Testis (tissue), 2 donors: ENCODE measurements at regions not wholly inside any gene's neighbourhood (a gene's known extent, or its start where the extent isn't known, plus 50 kb on each side); places are given as distances from the start of the nearest gene placed in this dataset.
A peak's percentile ranks its signal among the peaks of the same experiment; 100 is the strongest.

ENCODE experiments used
- DNase-seq: peaks from one replicate; pipeline ENCODE4 v3.0.0-alpha.2; 2019
- H3K27ac ChIP-seq, 2 donors: fragments of 200-600 bp; sonication (generic); one replicate each; pipeline ENCODE4 v1.5.1; 2019
- H3K27me3 ChIP-seq: fragments of 200-600 bp; sonication (generic); one replicate; pipeline ENCODE4 v1.5.1; 2019
- H3K36me3 ChIP-seq: fragments of 200-600 bp; sonication (generic); one replicate; pipeline ENCODE4 v1.5.1; 2017; ENCODE audit warnings: low read depth; ENCODE audit errors: missing control alignments
- H3K4me1 ChIP-seq: fragments of 200-600 bp; sonication (generic); one replicate; pipeline ENCODE4 v1.5.1; 2019
- H3K4me3 ChIP-seq, 2 donors: fragments of 200-600 bp; sonication (generic); one replicate each; pipeline ENCODE4 v1.5.1; 2017 to 2019
- H3K9me3 ChIP-seq: fragments of 200-600 bp; sonication (generic); one replicate; pipeline ENCODE4 v1.5.1; 2017
- POLR2A ChIP-seq: fragments of 450-650 bp; IDR thresholded peaks from one replicate; pipeline ENCODE4 v1.6.1; 2017; ENCODE audit warnings: antibody characterized with exemption, mild to moderate bottlenecking, moderate library complexity
- WGBS, 2 donors: methylation state at CpG; one replicate each; pipeline ENCODE4 v1.1.5; 2018; 5-methylcytosine and 5-hydroxymethylcytosine counted together
- intact Hi-C: fragments of 100-400 bp; cut with DNase I; formaldehyde crosslinking; loops from one replicate; pipeline ENCODE4 v1.15.1; 2023; ENCODE audit warnings: low total_unique reads
- TF ChIP-seq, protein P1 (sequence below), 3 experiments: fragments of 450-650 bp in 2 of 3; fragments of 200-600 bp in 1 of 3; sonication (generic) in 1 of 3; IDR thresholded peaks; one replicate each; pipeline ENCODE4 v1.5.1; 2016 to 2019; ENCODE audit warnings: antibody characterized with exemption in 3 of 3, mild to moderate bottlenecking in 2 of 3, moderate library complexity in 1 of 3

DNA sequence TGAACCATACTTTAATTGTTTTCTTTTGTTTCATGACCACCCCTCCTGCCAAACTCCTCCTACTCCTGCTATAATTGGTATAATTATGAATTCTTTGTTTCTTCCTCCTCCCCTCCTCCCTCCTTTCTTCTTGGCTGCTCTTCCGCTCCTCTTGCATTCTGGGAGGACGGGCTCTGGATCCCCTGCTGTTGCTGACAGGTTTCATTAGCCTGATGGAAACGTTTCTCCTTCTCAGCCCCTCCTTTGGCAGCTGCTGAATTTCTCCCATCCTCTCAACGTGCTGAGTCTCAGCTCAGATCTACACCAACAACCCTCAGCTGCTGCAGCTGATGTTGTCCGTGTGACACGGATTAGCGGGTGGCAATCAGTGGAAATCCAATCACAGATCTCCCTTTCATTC, 97.1 kb upstream of the UBAC2 start:
- intact Hi-C loops = no loop called here
- 36 to 39% methylated on average over 7 of the region's 7 CpGs for WGBS, 2 donors

DNA sequence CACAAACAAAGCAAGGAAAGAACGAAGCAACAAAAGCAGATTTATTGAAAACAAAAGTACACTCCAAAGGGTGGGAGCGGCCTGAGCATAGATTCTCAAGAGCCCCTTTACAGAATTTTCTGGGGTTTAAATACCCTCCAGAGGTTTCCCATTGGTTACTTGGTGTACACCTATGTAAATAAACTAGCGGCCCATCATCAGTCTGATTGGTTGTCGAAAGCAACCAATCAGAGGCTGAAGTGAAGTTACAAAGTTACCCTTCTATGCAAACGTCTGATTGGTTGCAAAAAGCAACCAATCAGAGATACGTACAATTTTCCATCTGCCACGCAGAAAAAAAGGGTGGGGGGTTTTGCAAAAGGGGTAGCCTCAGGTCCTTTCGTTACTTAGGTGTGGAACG, 96.3 kb upstream of the UBAC2 start:
- peak; percentile 68 for DNase-seq
- H3K9me3 ChIP-seq = no peaks in the 10 kb centered on the region
- no peaks in the 10 kb centered on the region for H3K27me3 ChIP-seq
- 61 to 65% methylated on average over 9 of the region's 9 CpGs for WGBS, 2 donors
- no peaks in the 10 kb centered on the region for H3K4me1 ChIP-seq
- no peaks in the 10 kb centered on the region for H3K36me3 ChIP-seq
- TF ChIP-seq, protein P1, sequence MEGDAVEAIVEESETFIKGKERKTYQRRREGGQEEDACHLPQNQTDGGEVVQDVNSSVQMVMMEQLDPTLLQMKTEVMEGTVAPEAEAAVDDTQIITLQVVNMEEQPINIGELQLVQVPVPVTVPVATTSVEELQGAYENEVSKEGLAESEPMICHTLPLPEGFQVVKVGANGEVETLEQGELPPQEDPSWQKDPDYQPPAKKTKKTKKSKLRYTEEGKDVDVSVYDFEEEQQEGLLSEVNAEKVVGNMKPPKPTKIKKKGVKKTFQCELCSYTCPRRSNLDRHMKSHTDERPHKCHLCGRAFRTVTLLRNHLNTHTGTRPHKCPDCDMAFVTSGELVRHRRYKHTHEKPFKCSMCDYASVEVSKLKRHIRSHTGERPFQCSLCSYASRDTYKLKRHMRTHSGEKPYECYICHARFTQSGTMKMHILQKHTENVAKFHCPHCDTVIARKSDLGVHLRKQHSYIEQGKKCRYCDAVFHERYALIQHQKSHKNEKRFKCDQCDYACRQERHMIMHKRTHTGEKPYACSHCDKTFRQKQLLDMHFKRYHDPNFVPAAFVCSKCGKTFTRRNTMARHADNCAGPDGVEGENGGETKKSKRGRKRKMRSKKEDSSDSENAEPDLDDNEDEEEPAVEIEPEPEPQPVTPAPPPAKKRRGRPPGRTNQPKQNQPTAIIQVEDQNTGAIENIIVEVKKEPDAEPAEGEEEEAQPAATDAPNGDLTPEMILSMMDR (IDR thresholded peaks at IDR 0.05) = no peak
- no peak overlapping the region for H3K27ac ChIP-seq
- intact Hi-C loops = no loop called here
- H3K4me3 ChIP-seq = peak overlapping the region in 1 of 2 donors; percentile 2

More for the DNA sequence above, 97.1 kb upstream of the UBAC2 start:
- no peak overlapping the region for H3K4me3 ChIP-seq
- H3K36me3 ChIP-seq = no peaks in the 10 kb centered on the region
- H3K27me3 ChIP-seq = no peaks in the 10 kb centered on the region
- TF ChIP-seq, protein P1 (IDR thresholded peaks at IDR 0.05) = no peak
- TF ChIP-seq POLR2A = no peak
- no peak for DNase-seq
- H3K9me3 ChIP-seq = no peaks in the 10 kb centered on the region
- no peak overlapping the region for H3K27ac ChIP-seq
- H3K4me1 ChIP-seq = no peaks in the 10 kb centered on the region

DNA sequence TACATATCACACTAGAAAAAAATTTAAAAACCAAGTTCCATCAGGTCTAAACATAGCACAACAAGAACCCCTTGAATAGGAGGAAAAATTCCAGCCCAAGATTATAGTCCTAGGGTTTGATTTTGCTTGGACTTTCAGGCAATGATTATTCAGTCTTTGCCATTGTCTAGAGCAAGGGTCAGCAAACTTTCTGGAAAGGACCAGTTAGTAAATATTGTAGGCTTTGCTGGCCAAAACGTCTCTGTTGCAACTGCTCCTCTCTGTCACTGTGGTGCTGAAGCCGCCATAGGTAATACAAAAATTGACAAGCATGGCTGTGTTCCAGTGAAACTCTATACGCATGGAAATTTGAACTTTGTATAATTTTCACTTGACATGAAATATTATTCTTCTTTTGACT, 95.5 kb upstream of the UBAC2 start:
- Histone ChIP-seq H3K4me3 (no peak overlapping the region), H3K4me1 (no peaks in the 10 kb centered on the region), H3K27me3 (no peaks in the 10 kb centered on the region), H3K36me3 (no peaks in the 10 kb centered on the region), H3K9me3 (no peaks in the 10 kb centered on the region), H3K27ac (no peak overlapping the region)
- intact Hi-C loops = no loop called here
- 69 to 77% methylated on average over 3 of the region's 3 CpGs for WGBS, 2 donors
- no peak for DNase-seq
- no peak for TF ChIP-seq POLR2A
- TF ChIP-seq, protein P1 (IDR thresholded peaks at IDR 0.05) = no peak

DNA sequence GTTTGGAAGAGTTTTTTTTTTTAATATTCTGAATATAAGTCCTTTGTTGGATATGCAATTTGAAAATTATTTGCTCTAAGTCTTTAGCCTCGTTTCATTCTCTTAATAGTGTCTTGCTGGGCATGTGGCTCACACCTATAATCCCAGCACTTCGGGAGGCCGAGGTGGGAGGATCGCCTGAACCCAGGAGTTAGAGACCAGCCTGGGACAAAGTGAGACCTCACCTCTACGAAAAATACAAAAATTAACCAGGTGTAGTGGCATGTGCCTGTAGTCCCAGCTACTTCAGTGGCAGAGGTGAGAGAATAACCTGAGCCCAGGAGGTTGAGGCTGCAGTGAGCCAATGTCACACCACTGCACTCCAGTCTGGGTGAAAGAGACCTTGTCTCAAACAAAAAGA, 87.3 kb upstream of the UBAC2 start:
- no peak for TF ChIP-seq POLR2A
- TF ChIP-seq, protein P1 (IDR thresholded peaks at IDR 0.05) = no peak

DNA sequence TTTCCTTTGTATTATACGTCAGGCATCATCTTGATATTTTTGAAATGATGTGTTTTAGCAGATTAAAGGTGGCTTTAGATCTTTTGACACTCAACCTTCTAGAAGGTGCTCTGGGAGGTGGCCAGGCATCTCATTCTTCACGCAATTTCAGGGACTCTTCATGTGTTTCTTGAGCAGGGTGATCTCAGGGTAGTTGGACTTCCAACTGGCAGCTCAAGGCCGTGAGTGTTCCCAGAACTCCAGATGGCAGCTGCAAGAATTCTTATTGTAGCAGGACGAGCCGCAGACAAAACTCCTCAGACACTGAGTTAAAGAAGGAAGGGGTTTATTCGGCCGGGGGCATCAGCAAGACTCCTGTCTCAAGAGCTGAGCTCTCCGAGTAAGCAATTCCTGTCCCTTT, 82.5 kb upstream of the UBAC2 start:
- DNase-seq = no peak
- H3K4me1 ChIP-seq = peaks cover 4% of the 10 kb centered on the region
- no peak overlapping the region for H3K4me3 ChIP-seq
- H3K27me3 ChIP-seq = no peaks in the 10 kb centered on the region
- intact Hi-C loops = no loop called here
- no peaks in the 10 kb centered on the region for H3K9me3 ChIP-seq
- no peak overlapping the region for H3K27ac ChIP-seq
- TF ChIP-seq POLR2A = no peak
- TF ChIP-seq, protein P1 (IDR thresholded peaks at IDR 0.05) = no peak
- 83 to 90% methylated on average over 8 of the region's 8 CpGs for WGBS, 2 donors
- H3K36me3 ChIP-seq = no peaks in the 10 kb centered on the region

More for the DNA sequence above, 87.3 kb upstream of the UBAC2 start:
- Histone ChIP-seq H3K4me3 (no peak overlapping the region), H3K27me3 (no peaks in the 10 kb centered on the region), H3K27ac (no peak overlapping the region), H3K4me1 (no peaks in the 10 kb centered on the region), H3K36me3 (no peaks in the 10 kb centered on the region), H3K9me3 (no peaks in the 10 kb centered on the region)
- intact Hi-C loops = no loop called here
- no peak for DNase-seq
- WGBS, 2 donors = 77 to 78% methylated on average over 5 of the region's 5 CpGs
